ENCODE measurements at regions not wholly inside any gene's neighbourhood (a gene's known extent, or its start where the extent isn't known, plus 50 kb on each side); places are given as distances from the start of the nearest gene placed in this dataset.
"Not testable (repeated sequence)": the region's sequence is repeated elsewhere in the genome, so short reads cannot be mapped to it uniquely, and the experiment has no call there.

DNA sequence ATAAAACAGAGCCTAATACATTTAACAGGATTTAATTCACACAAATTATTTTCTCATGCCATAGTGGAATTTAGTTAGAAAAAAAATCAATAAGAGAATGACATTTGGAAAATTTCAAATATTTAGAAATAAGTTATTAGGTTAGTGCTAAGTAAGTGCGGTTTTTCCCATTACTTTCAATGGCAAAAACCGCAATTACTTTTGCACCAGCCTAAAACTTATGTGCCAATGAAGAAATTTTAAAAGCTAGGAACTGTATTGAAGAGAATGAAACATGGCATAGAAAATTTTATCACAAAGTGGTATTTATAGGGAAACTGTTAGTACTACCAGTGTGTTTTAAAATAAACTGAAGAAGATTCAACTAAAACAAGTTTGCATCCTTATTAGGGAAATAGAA, 228.3 kb upstream of the FKBP1C start:
- H3K36me3 ChIP-seq (replicated peaks in 1 of 2; ENCODE audit: control insufficient read depth in 2 of 2, insufficient read depth in 2 of 2, low read length in 2 of 2), result no peaks in the 10 kb centered on the region
- no peak overlapping the region for H3K27ac ChIP-seq (replicated peaks; ENCODE audit: low read length)
- H3K14ac ChIP-seq (ENCODE audit: low read length), result no peak overlapping the region
- no peaks in the 10 kb centered on the region for H3K27me3 ChIP-seq (ENCODE audit: control insufficient read depth in 3 of 3, insufficient read depth in 3 of 3, low read depth in 1 of 3, low read length in 3 of 3)
- no peaks in the 10 kb centered on the region for H3K9me3 ChIP-seq (replicated peaks in 1 of 2; ENCODE audit: control insufficient read depth in 2 of 2, insufficient read depth in 1 of 2, low read depth in 1 of 2, low read length in 2 of 2)
- no peak for DNase-seq (ENCODE audit: low spot score)
- no peak overlapping the region for H2AFZ ChIP-seq (ENCODE audit: low read length)
- H3K18ac ChIP-seq (ENCODE audit: low read length), result no peak overlapping the region
- H2BK5ac ChIP-seq (ENCODE audit: low read length), result no peak overlapping the region
- no CpG with 5 or more reads among the region's 2 CpGs for WGBS, 2 donors (ENCODE audit: extremely low coverage in 2 of 2, insufficient read length in 2 of 2, insufficient replicate concordance in 1 of 2)
- H3K9ac ChIP-seq (ENCODE audit: low read depth, low read length, poor library complexity), result no peak overlapping the region
- peaks cover 0 to 4% of the 10 kb centered on the region in 2 donors for H3K4me1 ChIP-seq (ENCODE audit: control insufficient read depth in 2 of 2, insufficient read depth in 1 of 2, low read depth in 1 of 2, low read length in 2 of 2)
- H3K4ac ChIP-seq (ENCODE audit: low read length), result no peak overlapping the region
- no peak overlapping the region for H3K23ac ChIP-seq (ENCODE audit: low read depth, low read length, poor library complexity)
- no peak overlapping the region for H3K4me3 ChIP-seq (ENCODE audit: low read length in 2 of 2)
- H4K91ac ChIP-seq (ENCODE audit: low read depth, low read length, poor library complexity), result no peak overlapping the region
- H3K4me2 ChIP-seq (ENCODE audit: insufficient read depth, low read length, poor library complexity, severe bottlenecking), result no peak overlapping the region
- no peak overlapping the region for H2AK5ac ChIP-seq (ENCODE audit: low read depth, low read length)
- H4K8ac ChIP-seq (ENCODE audit: low read depth, low read length), result no peak overlapping the region
- no peak overlapping the region for H2BK15ac ChIP-seq (ENCODE audit: low read length)
- no peak overlapping the region for H2BK120ac ChIP-seq (ENCODE audit: low read depth, low read length)
- no peak overlapping the region for H2BK12ac ChIP-seq (ENCODE audit: low read length)
- no peaks in the 10 kb centered on the region for H3K79me1 ChIP-seq (ENCODE audit: low read depth, low read length)

DNA sequence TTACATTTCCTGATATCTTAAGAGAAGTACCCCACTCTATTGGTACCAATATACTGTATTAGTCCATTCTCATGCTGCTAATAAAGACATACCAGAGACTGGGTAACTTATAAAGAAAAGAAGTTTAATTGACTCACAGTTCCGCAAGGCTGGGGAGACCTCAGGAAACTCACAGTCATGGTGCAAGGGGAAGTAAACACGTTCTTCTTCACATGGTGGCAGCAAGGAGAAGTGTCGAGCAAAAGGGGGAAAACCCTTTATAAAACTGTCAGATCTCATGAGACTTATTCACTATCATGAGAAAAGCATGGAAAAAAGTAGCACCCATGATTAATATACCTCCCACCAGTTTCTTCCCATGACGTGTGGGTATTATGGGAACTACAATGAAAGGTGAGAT, 219.6 kb upstream of the FKBP1C start:
- not testable (repeated sequence) for H3K14ac ChIP-seq (ENCODE audit: low read length); H3K9me3 ChIP-seq (replicated peaks in 1 of 2; ENCODE audit: control insufficient read depth in 2 of 2, insufficient read depth in 1 of 2, low read depth in 1 of 2, low read length in 2 of 2); H3K23ac ChIP-seq (ENCODE audit: low read depth, low read length, poor library complexity); H2BK5ac ChIP-seq (ENCODE audit: low read length); H3K4me3 ChIP-seq (ENCODE audit: low read length in 2 of 2); H3K4ac ChIP-seq (ENCODE audit: low read length); H3K79me1 ChIP-seq (ENCODE audit: low read depth, low read length); H4K8ac ChIP-seq (ENCODE audit: low read depth, low read length); H2BK15ac ChIP-seq (ENCODE audit: low read length); H3K9ac ChIP-seq (ENCODE audit: low read depth, low read length, poor library complexity); H2BK120ac ChIP-seq (ENCODE audit: low read depth, low read length); H3K4me2 ChIP-seq (ENCODE audit: insufficient read depth, low read length, poor library complexity, severe bottlenecking); H3K4me1 ChIP-seq (ENCODE audit: control insufficient read depth in 2 of 2, insufficient read depth in 1 of 2, low read depth in 1 of 2, low read length in 2 of 2); H2BK12ac ChIP-seq (ENCODE audit: low read length); DNase-seq (ENCODE audit: low spot score); H2AK5ac ChIP-seq (ENCODE audit: low read depth, low read length); H2AFZ ChIP-seq (ENCODE audit: low read length); H3K27me3 ChIP-seq (ENCODE audit: control insufficient read depth in 3 of 3, insufficient read depth in 3 of 3, low read depth in 1 of 3, low read length in 3 of 3); H3K18ac ChIP-seq (ENCODE audit: low read length); H3K27ac ChIP-seq (replicated peaks; ENCODE audit: low read length); H3K36me3 ChIP-seq (replicated peaks in 1 of 2; ENCODE audit: control insufficient read depth in 2 of 2, insufficient read depth in 2 of 2, low read length in 2 of 2); H4K91ac ChIP-seq (ENCODE audit: low read depth, low read length, poor library complexity)
- WGBS, 2 donors (ENCODE audit: extremely low coverage in 2 of 2, insufficient read length in 2 of 2, insufficient replicate concordance in 1 of 2), result no CpG with 5 or more reads among the region's 4 CpGs

DNA sequence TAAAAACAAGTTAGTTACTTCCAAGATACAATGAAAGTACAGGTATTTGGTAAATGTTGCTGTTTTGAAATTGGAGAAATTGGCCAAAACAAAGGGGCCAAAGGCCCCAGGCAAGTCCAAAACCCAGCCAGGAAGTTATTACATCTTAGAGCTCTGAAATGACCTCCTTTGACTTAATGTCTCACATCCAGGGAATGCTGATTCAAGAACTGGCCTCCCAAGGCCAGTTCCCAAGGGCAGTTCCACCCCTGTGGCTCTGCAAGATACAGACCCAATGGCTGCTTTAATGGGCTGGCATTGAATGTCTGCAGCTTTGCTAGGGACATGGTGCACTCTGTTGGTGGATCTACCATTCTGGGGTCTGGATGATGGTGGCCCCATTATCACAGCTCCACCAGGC, 217.3 kb upstream of the FKBP1C start:
- H2BK12ac ChIP-seq (ENCODE audit: low read length), result no peak overlapping the region

DNA sequence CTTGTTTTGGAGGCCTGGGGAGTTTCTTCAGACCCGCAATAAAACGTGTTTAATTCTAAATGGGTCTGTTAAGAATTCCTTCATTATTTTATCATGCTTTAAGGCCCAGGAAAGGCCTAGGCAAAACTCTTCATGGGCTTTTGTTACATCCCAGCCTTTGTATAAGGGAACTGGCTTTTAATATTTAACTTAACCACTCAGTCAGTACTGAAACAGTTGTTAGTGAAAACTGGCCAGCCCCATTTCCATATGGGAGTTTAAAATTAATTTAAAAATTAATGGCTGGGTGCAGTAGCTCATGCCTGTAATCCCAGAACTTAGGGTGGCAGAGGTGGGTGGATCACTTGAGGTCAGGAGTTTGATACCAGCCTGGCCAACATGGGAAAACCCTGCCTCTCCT, 213.2 kb upstream of the FKBP1C start:
- Histone ChIP-seq H3K4me1 (ENCODE audit: control insufficient read depth in 2 of 2, insufficient read depth in 1 of 2, low read depth in 1 of 2, low read length in 2 of 2) (peaks cover 0 to 5% of the 10 kb centered on the region in 2 donors), H4K91ac (ENCODE audit: low read depth, low read length, poor library complexity) (no peak overlapping the region), H2BK120ac (ENCODE audit: low read depth, low read length) (no peak overlapping the region), H3K4me2 (ENCODE audit: insufficient read depth, low read length, poor library complexity, severe bottlenecking) (no peak overlapping the region), H3K4me3 (ENCODE audit: low read length in 2 of 2) (no peak overlapping the region), H2AFZ (ENCODE audit: low read length) (no peak overlapping the region), H3K23ac (ENCODE audit: low read depth, low read length, poor library complexity) (no peak overlapping the region), H3K79me1 (ENCODE audit: low read depth, low read length) (no peaks in the 10 kb centered on the region), H3K9ac (ENCODE audit: low read depth, low read length, poor library complexity) (no peak overlapping the region), H3K18ac (ENCODE audit: low read length) (no peak overlapping the region), H3K14ac (ENCODE audit: low read length) (no peak overlapping the region), H3K36me3 (replicated peaks in 1 of 2; ENCODE audit: control insufficient read depth in 2 of 2, insufficient read depth in 2 of 2, low read length in 2 of 2) (no peaks in the 10 kb centered on the region), H2BK12ac (ENCODE audit: low read length) (no peak overlapping the region), H3K9me3 (replicated peaks in 1 of 2; ENCODE audit: control insufficient read depth in 2 of 2, insufficient read depth in 1 of 2, low read depth in 1 of 2, low read length in 2 of 2) (no peaks in the 10 kb centered on the region), H3K4ac (ENCODE audit: low read length) (no peak overlapping the region), H3K27me3 (ENCODE audit: control insufficient read depth in 3 of 3, insufficient read depth in 3 of 3, low read depth in 1 of 3, low read length in 3 of 3) (no peaks in the 10 kb centered on the region), H3K27ac (replicated peaks; ENCODE audit: low read length) (no peak overlapping the region), H2AK5ac (ENCODE audit: low read depth, low read length) (no peak overlapping the region), H4K8ac (ENCODE audit: low read depth, low read length) (no peak overlapping the region), H2BK5ac (ENCODE audit: low read length) (no peak overlapping the region), H2BK15ac (ENCODE audit: low read length) (no peak overlapping the region)
- DNase-seq (ENCODE audit: low spot score), result no peak
- WGBS, 2 donors (ENCODE audit: extremely low coverage in 2 of 2, insufficient read length in 2 of 2, insufficient replicate concordance in 1 of 2), result no CpG with 5 or more reads among the region's 2 CpGs

More for the DNA sequence above, 217.3 kb upstream of the FKBP1C start:
- Histone ChIP-seq H3K4me3 (ENCODE audit: low read length in 2 of 2) (no peak overlapping the region), H2BK120ac (ENCODE audit: low read depth, low read length) (no peak overlapping the region), H3K79me1 (ENCODE audit: low read depth, low read length) (no peaks in the 10 kb centered on the region), H3K4me2 (ENCODE audit: insufficient read depth, low read length, poor library complexity, severe bottlenecking) (no peak overlapping the region), H3K4ac (ENCODE audit: low read length) (no peak overlapping the region), H3K9me3 (replicated peaks in 1 of 2; ENCODE audit: control insufficient read depth in 2 of 2, insufficient read depth in 1 of 2, low read depth in 1 of 2, low read length in 2 of 2) (no peaks in the 10 kb centered on the region), H3K18ac (ENCODE audit: low read length) (no peak overlapping the region), H3K27me3 (ENCODE audit: control insufficient read depth in 3 of 3, insufficient read depth in 3 of 3, low read depth in 1 of 3, low read length in 3 of 3) (no peaks in the 10 kb centered on the region), H4K8ac (ENCODE audit: low read depth, low read length) (no peak overlapping the region), H3K36me3 (replicated peaks in 1 of 2; ENCODE audit: control insufficient read depth in 2 of 2, insufficient read depth in 2 of 2, low read length in 2 of 2) (no peaks in the 10 kb centered on the region), H2AK5ac (ENCODE audit: low read depth, low read length) (no peak overlapping the region), H3K27ac (replicated peaks; ENCODE audit: low read length) (no peak overlapping the region), H2BK5ac (ENCODE audit: low read length) (no peak overlapping the region), H3K4me1 (ENCODE audit: control insufficient read depth in 2 of 2, insufficient read depth in 1 of 2, low read depth in 1 of 2, low read length in 2 of 2) (no peaks in the 10 kb centered on the region), H2AFZ (ENCODE audit: low read length) (no peak overlapping the region), H3K23ac (ENCODE audit: low read depth, low read length, poor library complexity) (no peak overlapping the region), H3K14ac (ENCODE audit: low read length) (no peak overlapping the region), H2BK15ac (ENCODE audit: low read length) (no peak overlapping the region), H3K9ac (ENCODE audit: low read depth, low read length, poor library complexity) (no peak overlapping the region), H4K91ac (ENCODE audit: low read depth, low read length, poor library complexity) (no peak overlapping the region)
- DNase-seq (ENCODE audit: low spot score), result no peak

Data from neuronal stem cell (in vitro differentiated cells).